Pons (tissue), 1 donor: ENCODE measurements at regions not wholly inside any gene's neighbourhood (a gene's known extent, or its start where the extent isn't known, plus 50 kb on each side); places are given as distances from the start of the nearest gene placed in this dataset.
A peak's percentile ranks its signal among the peaks of the same experiment; 100 is the strongest.
"Not testable (repeated sequence)": the region's sequence is repeated elsewhere in the genome, so short reads cannot be mapped to it uniquely, and the experiment has no call there.

Experiments
- DNase-seq: peaks from one replicate; pipeline ENCODE4 v3.0.0-alpha.2; 2016; ENCODE audit warnings: low spot score

DNA sequence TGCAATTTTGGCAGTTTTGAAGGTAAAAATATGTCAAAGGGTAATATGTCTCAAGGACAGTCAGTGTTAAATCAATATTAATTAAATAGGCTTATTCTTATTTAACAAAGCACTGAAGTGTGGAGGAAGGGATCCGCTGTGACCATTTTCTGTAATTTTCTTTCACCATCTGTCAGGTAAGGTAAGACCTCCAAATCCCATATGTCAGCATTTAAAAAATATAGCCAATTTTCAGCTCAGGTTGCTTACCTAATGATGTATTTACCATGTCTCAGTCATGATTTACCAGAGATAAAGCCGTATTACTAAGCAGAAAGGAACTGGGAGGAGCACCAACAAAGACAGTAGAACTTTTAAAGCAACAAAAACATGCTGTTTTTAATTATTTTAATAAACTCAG is 683.9 kb downstream of the CCSER2 start:
- no peak for DNase-seq

- DNase-seq, result no peak
Observed at GRCh38 chr10:85026878-85027467, 698.6 kb downstream of the CCSER2 start.

- DNase-seq, result no peak
Observed at GRCh38 chr10:85032981-85033380, 704.6 kb downstream of the CCSER2 start.

GRCh38 chr10:85036661-85037060 is 708.3 kb downstream of the CCSER2 start:
- DNase-seq, result no peak

DNA sequence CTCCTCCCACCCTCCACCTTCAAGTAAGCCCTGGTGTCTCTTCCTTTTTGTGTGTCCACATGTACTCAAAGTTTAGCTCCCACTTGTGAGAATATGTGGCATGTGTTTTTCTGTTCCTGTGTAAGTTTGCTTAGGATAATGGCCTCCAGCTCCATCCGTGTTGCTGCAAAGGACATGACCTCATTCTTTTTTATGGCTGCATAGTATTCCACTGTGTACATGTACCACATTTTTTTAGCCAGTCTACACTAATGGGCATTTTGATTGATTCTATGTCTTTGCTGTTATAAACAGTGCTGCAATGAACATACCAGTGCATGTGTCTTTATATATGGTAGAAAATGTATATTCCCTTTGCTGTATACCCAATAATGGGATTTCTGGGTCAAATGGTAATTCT is 710.9 kb downstream of the CCSER2 start:
- DNase-seq, result no peak

DNA sequence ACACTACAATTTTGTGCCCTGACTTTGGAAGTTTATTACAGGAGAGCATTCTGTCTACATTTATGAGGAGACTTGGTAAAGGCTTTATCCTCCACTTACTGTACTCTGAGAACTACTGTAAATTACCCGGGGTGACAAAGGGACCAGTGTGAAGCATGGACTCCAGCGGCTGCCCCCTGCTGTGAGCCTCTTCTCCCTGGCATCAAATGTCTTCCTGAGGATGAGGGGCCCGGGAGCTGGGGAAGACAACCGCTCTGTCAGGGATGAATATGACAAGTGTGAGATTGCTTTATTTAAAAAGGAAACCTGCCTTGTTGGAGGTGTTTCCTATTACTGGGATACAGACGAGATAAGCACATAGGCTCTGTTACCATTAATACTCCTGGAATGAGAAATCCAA is 714.8 kb downstream of the CCSER2 start:
- no peak for DNase-seq

DNA sequence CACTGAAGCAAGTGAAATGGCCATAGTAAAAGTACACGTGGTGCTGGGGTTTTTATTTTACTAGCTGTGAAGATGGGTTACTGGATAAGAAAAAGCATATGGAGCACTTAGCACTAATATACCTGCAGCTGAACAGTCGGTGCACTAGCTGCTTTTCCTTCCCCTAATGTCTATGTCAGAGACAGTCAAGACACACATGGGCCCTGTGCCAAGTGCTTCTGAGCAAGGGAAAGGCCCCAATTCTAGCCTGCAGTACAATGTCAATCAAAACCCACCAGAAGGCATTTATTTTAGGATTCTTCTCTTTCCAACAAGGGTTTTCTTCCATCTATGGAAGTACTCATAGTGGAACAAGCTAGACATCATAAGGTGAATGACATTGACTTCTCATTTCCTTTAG is 716.7 kb downstream of the CCSER2 start:
- no peak for DNase-seq

- DNase-seq, result no peak
Observed at GRCh38 chr10:85047170-85047834, 718.9 kb downstream of the CCSER2 start.

GRCh38 chr10:85047979-85048378 is 719.6 kb downstream of the CCSER2 start:
- DNase-seq, result no peak

DNA sequence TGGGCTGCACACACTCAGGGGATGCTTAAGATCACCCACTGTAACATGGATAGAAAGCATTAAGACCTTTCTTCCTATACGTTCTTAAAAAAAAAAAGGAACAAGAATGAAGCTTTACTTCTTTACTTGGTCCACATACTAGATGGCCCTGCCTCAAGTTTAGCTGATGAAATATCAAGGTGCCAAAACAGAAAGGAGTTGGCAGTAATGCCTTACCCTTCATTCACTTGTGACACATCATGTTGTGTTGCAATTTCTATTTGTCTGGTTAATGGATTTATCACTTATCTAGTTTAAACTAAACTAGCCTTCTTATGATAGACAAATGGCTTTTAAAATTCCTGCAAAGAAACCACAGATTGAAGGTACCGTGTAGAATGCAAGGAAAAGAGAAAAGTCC is 720.3 kb downstream of the CCSER2 start:
- DNase-seq, result no peak

GRCh38 chr10:85060944-85061343 is 732.6 kb downstream of the CCSER2 start:
- DNase-seq, result no peak

- DNase-seq, result no peak
Observed at GRCh38 chr10:85061401-85061800, 733.0 kb downstream of the CCSER2 start.

GRCh38 chr10:85067955-85068354 is 739.6 kb downstream of the CCSER2 start:
- DNase-seq, result no peak

DNA sequence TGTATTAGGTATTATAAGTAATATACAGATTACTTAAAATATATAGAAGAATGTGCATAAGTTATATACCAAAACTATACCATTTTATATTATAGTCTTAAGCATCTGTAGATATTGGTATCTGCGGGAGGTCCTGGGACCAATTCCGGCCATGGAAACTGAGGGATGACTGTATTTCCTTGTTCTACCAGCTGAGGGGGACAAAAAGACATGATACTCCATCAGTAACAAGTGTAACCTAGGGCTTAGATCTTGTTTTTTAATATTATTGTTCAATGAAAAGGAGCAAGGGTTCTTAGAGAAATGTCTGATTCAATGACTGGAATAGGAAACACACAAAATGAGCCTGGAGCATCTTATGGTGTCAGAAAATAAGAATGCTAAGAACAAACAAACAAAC is 752.5 kb downstream of the CCSER2 start:
- DNase-seq, result no peak

GRCh38 chr10:85098835-85099521 is 770.6 kb downstream of the CCSER2 start:
- no peak for DNase-seq

- DNase-seq, result no peak
Observed at GRCh38 chr10:85100495-85100894, 772.1 kb downstream of the CCSER2 start.

- no peak for DNase-seq
Observed at GRCh38 chr10:85105614-85106255, 777.3 kb downstream of the CCSER2 start.

GRCh38 chr10:85111271-85111670 is 782.9 kb downstream of the CCSER2 start:
- DNase-seq, result no peak

DNA sequence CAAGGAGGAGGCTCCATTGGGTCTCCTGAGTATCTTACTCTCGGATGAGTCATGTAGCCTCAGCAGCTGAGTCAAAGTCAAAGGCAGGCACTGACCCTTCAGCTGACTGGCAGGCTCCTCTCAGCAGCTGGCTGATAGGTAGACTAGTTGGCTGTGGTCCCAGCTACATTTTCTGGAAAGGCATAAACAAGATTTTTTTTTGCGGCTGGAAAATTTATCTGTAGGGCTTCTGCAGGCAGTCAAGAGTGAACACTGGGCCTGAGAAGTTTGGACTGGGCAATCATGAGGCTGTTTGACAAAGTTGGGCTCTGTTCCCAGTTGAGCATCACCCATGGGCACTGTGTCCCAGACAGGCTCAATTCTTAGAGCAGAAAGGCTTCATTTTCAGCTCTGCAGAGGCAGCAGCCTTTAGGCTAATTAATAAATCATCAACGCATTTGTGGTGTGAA is 796.2 kb downstream of the CCSER2 start:
- DNase-seq, result peak; percentile 87

DNA sequence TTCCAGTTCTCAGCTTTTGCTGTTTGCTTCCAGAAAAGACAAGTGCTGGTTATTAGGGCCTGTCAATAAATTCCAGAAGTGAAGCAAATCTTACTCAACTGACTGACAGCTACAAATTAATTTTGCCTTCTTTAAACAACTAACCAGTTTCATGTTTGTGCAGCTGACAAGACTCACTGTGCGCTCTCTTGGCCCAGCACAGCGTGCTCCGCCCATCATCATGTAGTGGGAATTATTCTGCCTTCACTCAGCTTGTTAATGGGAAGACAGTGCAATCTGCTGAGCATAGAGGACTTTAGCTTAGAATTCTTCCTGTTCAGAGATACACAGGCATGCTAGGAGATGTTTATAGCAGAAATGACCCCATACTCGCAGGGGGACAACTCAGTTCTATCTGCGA is 808.9 kb downstream of the CCSER2 start:
- no peak for DNase-seq

DNA sequence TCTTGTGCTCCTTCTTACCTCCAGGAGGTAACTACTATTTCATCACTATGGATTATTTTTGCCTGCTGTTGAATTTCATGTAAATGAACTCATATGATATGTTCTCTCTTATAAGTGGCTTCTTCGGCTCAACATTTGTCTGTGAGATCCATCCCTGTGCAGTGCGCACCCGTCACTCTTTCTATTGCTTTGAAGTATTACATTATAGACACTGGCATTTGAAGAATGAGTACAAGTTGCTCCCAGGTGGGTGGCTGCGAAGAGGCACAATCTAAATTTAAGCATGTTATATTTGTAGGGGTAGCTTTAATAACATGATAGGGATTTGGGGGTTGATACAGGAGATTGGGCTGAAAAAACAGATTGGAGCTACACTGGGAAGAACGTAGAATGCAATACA is 809.7 kb downstream of the CCSER2 start:
- no peak for DNase-seq

DNA sequence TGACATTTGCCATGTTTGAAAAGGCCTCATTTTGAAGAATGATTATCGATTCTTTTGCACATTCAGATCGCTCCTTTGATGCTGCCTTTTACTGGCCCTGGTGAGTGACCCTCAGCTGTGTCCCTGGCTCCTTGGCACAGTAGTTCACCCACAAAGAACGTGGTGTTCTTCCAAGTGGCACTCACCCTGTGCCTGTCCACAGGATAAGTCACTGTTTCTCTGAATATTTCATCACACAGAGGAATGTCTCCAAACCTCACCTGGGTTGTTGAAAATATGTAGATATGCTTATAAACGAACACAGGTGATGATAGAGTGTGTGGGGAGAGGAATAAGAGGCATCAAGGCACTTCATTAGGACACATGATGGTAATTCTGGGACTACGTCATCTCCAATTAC is 810.7 kb downstream of the CCSER2 start:
- DNase-seq, result no peak

GRCh38 chr10:85141520-85141919 is 813.1 kb downstream of the CCSER2 start:
- DNase-seq, result not testable (repeated sequence)
